GM12891 (cell line): ENCODE measurements at regions not wholly inside any gene's neighbourhood (a gene's known extent, or its start where the extent isn't known, plus 50 kb on each side); places are given as distances from the start of the nearest gene placed in this dataset.

ENCODE experiments used
- POLR2A ChIP-seq: IDR thresholded peaks from 2 replicates; pipeline ENCODE4 v1.6.1; 2011; ENCODE audit warnings: low read depth, low read length, control low read depth
- POLR2AphosphoS5 ChIP-seq: IDR thresholded peaks from 2 replicates; pipeline ENCODE4 v1.6.1; 2011; ENCODE audit warnings: low read depth, low read length, control low read depth
- POU2F2 ChIP-seq: IDR thresholded peaks from 2 replicates; pipeline ENCODE4 v1.6.1; 2011; ENCODE audit warnings: low read depth, mild to moderate bottlenecking, control low read depth, low read length, moderate library complexity
- SPI1 ChIP-seq: IDR thresholded peaks from 2 replicates; pipeline ENCODE4 v1.6.1; 2011; ENCODE audit warnings: low read depth, low read length, control low read depth
- TAF1 ChIP-seq: IDR thresholded peaks from 2 replicates; pipeline ENCODE4 v1.6.1; 2011; ENCODE audit warnings: low read depth, low read length, control low read depth

DNA sequence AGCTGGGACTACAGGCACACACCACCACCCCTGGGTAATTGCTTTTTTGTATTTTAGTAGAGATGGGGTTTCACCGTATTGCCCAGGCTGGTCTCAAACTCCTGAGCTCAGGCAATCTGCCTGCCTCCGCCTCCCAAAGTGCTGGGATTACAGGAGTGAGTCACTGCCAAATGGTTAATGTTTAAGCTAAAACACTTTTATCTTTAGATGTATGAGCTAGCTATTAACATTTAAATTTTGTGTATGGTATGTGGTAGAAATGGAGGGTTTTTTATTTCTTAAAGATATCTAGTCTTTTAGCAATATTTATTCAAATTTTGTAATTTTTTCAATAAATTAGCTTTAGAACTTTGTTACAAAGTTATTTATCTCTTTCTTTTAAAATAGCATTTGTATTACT lies 1659.8 kb upstream of the ADGRL3 start:
- TF ChIP-seq POLR2A = no peak
- no peak for TF ChIP-seq TAF1
- TF ChIP-seq SPI1 = no peak
- no peak for TF ChIP-seq POLR2AphosphoS5
- TF ChIP-seq POU2F2 = no peak
